ENCODE measurements at regions not wholly inside any gene's neighbourhood (a gene's known extent, or its start where the extent isn't known, plus 50 kb on each side); places are given as distances from the start of the nearest gene placed in this dataset.

GRCh38 chr10:55043540-55043939, 242.5 kb upstream of the PCDH15 start:
- Histone ChIP-seq H3K79me2 (ENCODE audit: low read length) (no peaks in the 10 kb centered on the region), H3K4me1 (ENCODE audit: low read length) (peaks cover 3% of the 10 kb centered on the region; the same call in 1 of the 2 replicates), H3F3A (ENCODE audit: insufficient read depth, low read length) (no peaks in the 10 kb centered on the region), H3K4me3 (ENCODE audit: low read length) (no peak overlapping the region), H3K9me3 (replicated peaks; ENCODE audit: insufficient read depth, low read length) (no peaks in the 10 kb centered on the region), H3K9ac (ENCODE audit: low read length) (no peak overlapping the region), H4K20me1 (ENCODE audit: insufficient read depth, low read length) (no peaks in the 10 kb centered on the region), H3K27ac (ENCODE audit: low read length) (no peak overlapping the region), H3K4me2 (ENCODE audit: low read depth, low read length) (no peak overlapping the region), H2AFZ (ENCODE audit: low read length) (no peak overlapping the region), H3K36me3 (replicated peaks; ENCODE audit: insufficient read depth, low read length) (no peaks in the 10 kb centered on the region), H3K27me3 (replicated peaks; ENCODE audit: insufficient read depth, low read length) (no peaks in the 10 kb centered on the region), H3K9me2 (replicated peaks; ENCODE audit: insufficient read depth, low read length) (no peaks in the 10 kb centered on the region; the same call in 1 of the 2 replicates)
- DNase-seq, result no peak
- TF ChIP-seq EZH2phosphoT487 (IDR thresholded peaks at IDR 0.05; ENCODE audit: low read length), result no peak
- no peak for TF ChIP-seq EZH2 (optimal IDR thresholded peaks at IDR 0.05; ENCODE audit: low read depth, low read length)
- no peak for TF ChIP-seq CTCF (IDR thresholded peaks at IDR 0.05; ENCODE audit: low read length)

GRCh38 chr10:55033061-55033460, 232.0 kb upstream of the PCDH15 start:
- Histone ChIP-seq H3K9me3 (replicated peaks; ENCODE audit: insufficient read depth, low read length) (no peaks in the 10 kb centered on the region), H3F3A (ENCODE audit: insufficient read depth, low read length) (no peaks in the 10 kb centered on the region), H3K36me3 (replicated peaks; ENCODE audit: insufficient read depth, low read length) (no peaks in the 10 kb centered on the region), H3K4me3 (ENCODE audit: low read length) (no peak overlapping the region), H3K9ac (ENCODE audit: low read length) (no peak overlapping the region), H3K27me3 (replicated peaks; ENCODE audit: insufficient read depth, low read length) (no peaks in the 10 kb centered on the region), H3K79me2 (ENCODE audit: low read length) (no peaks in the 10 kb centered on the region), H3K27ac (ENCODE audit: low read length) (no peak overlapping the region), H3K4me2 (ENCODE audit: low read depth, low read length) (no peak overlapping the region), H3K9me2 (replicated peaks; ENCODE audit: insufficient read depth, low read length) (no peaks in the 10 kb centered on the region), H2AFZ (ENCODE audit: low read length) (no peak overlapping the region), H4K20me1 (ENCODE audit: insufficient read depth, low read length) (no peaks in the 10 kb centered on the region), H3K4me1 (ENCODE audit: low read length) (no peaks in the 10 kb centered on the region)
- DNase-seq, result no peak
- no peak for TF ChIP-seq EZH2phosphoT487 (IDR thresholded peaks at IDR 0.05; ENCODE audit: low read length)
- no peak for TF ChIP-seq EZH2 (optimal IDR thresholded peaks at IDR 0.05; ENCODE audit: low read depth, low read length)
- TF ChIP-seq CTCF (IDR thresholded peaks at IDR 0.05; ENCODE audit: low read length), result no peak

DNA sequence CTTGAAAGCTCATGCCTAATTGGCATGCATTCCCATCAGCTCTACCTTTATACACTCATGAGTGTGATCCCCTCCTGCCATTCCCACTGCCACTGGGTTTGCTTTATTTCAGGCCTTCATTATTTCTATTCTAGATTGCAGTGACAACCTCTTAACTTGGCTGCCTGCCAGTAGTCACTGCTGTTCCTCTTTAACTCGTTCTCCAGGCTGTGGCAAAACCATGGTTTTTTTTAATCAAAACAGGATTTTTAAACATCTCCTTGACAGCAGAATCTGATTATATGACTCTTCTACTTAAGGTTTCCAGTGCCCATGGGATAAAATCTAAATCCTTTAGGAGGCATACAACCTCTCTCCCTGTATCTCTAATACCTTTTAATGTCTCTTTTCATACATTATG, 223.7 kb upstream of the PCDH15 start:
- TF ChIP-seq CTCF (IDR thresholded peaks at IDR 0.05; ENCODE audit: low read length) (no peak), EZH2phosphoT487 (IDR thresholded peaks at IDR 0.05; ENCODE audit: low read length) (no peak), EZH2 (optimal IDR thresholded peaks at IDR 0.05; ENCODE audit: low read depth, low read length) (no peak)
- no peak overlapping the region for H3K9ac ChIP-seq (ENCODE audit: low read length)
- peaks cover 25% of the 10 kb centered on the region for H3K4me1 ChIP-seq (ENCODE audit: low read length)
- H3K4me2 ChIP-seq (ENCODE audit: low read depth, low read length), result peak overlapping the region; percentile 39
- H3K36me3 ChIP-seq (replicated peaks; ENCODE audit: insufficient read depth, low read length), result no peaks in the 10 kb centered on the region
- H3K27me3 ChIP-seq (replicated peaks; ENCODE audit: insufficient read depth, low read length), result no peaks in the 10 kb centered on the region
- peaks cover 1% of the 10 kb centered on the region; the same call in 1 of the 2 replicates for H3F3A ChIP-seq (ENCODE audit: insufficient read depth, low read length)
- H3K4me3 ChIP-seq (ENCODE audit: low read length), result no peak overlapping the region
- no peaks in the 10 kb centered on the region for H3K9me3 ChIP-seq (replicated peaks; ENCODE audit: insufficient read depth, low read length)
- no peaks in the 10 kb centered on the region for H3K9me2 ChIP-seq (replicated peaks; ENCODE audit: insufficient read depth, low read length)
- H2AFZ ChIP-seq (ENCODE audit: low read length), result peak overlapping the region; percentile 15
- H4K20me1 ChIP-seq (ENCODE audit: insufficient read depth, low read length), result no peaks in the 10 kb centered on the region
- no peak overlapping the region; the same call in 1 of the 2 replicates for H3K27ac ChIP-seq (ENCODE audit: low read length)
- H3K79me2 ChIP-seq (ENCODE audit: low read length), result no peaks in the 10 kb centered on the region
- peak; percentile 53 for DNase-seq
